HepG2 (cell line): ENCODE measurements at regions not wholly inside any gene's neighbourhood (a gene's known extent, or its start where the extent isn't known, plus 50 kb on each side); places are given as distances from the start of the nearest gene placed in this dataset.

Experiments used
- ATAC-seq: fragments of 200-7000 bp; cut with Tn5 transposase; 3 replicates; pipeline ENCODE4 v1.9.1; 2020; ENCODE audit warnings: mild to moderate bottlenecking, moderate library complexity
- BruUV-seq: library from RNA; stranded (reverse); fragments of 400-500 nt; replicated peaks from 2 replicates; lab custom pipeline; 2021; lab: Mats Ljungman, UMichigan
- CTCF ChIA-PET: fragments of 300-600 bp; formaldehyde crosslinking; extraction: SDS; loops from one replicate; lab custom pipeline; 2021; ENCODE audit warnings: low total read pairs, inconsistent platforms, low intra/inter-chr PET ratio; lab: Yijun Ruan, JAX
- POLR2A ChIA-PET: fragments of 350-600 bp; sonication (Branson Sonifier 250); formaldehyde crosslinking; loops from one replicate; lab custom pipeline; 2020; ENCODE audit warnings: antibody characterized with exemption, inconsistent platforms; lab: Yijun Ruan, JAX
- DNase-seq: peaks from one replicate; pipeline ENCODE4 v3.0.0-alpha.2; 2015; ENCODE audit warnings: low spot score
- FAIRE-seq: peaks from 3 replicates; lab custom pipeline; 2011; peaks lifted over from hg19 to GRCh38; lab: Jason Lieb, UNC
- H2AFZ ChIP-seq: one replicate; pipeline ENCODE4 v1.6.1; 2011; ENCODE audit warnings: low read length, inconsistent platforms
- H3K27ac ChIP-seq: fragments of 300-600 bp; 3 replicates; pipeline ENCODE4 v1.8.0; 2011; ENCODE audit warnings: mixed run types, mild to moderate bottlenecking, mixed read lengths, low read length, inconsistent platforms; ENCODE audit not compliant: insufficient read depth; ENCODE audit errors: extremely low read length
- H3K27me3 ChIP-seq, 2 experiments: fragments of 200-600 bp in 1 of 2; 2 replicates in 1 of 2; 3 replicates in 1 of 2; pipeline versions ENCODE4 v1.6.0 to v1.8.0; 2011; ENCODE audit warnings: low read length in 2 of 2, mild to moderate bottlenecking in 2 of 2, moderate library complexity in 2 of 2, inconsistent platforms in 1 of 2; ENCODE audit not compliant: insufficient read depth in 2 of 2, control insufficient read depth in 1 of 2
- H3K36me3 ChIP-seq, 2 experiments: fragments of 200-600 bp in 1 of 2; replicated peaks in 1 of 2; 2 replicates in 1 of 2; 3 replicates in 1 of 2; pipeline versions ENCODE4 v1.5.1 to v1.8.0; 2011; ENCODE audit warnings: low read length in 2 of 2, inconsistent platforms in 1 of 2; ENCODE audit not compliant: insufficient read depth in 2 of 2, control insufficient read depth in 1 of 2
- H3K4me1 ChIP-seq: 2 replicates; pipeline ENCODE4 v1.5.1; 2012; ENCODE audit warnings: low read length, inconsistent platforms; ENCODE audit not compliant: insufficient read depth
- H3K4me2 ChIP-seq: 2 replicates; pipeline ENCODE4 v1.6.0; 2011; ENCODE audit warnings: low read depth, low read length, inconsistent platforms
- H3K4me3 ChIP-seq, 3 experiments: fragments of 200-600 bp in 1 of 3; sonication (generic), shearing (Covaris generic) in 1 of 3; replicated peaks in 1 of 3; 2 replicates each; pipeline ENCODE4 v1.5.1; 2011 to 2016; ENCODE audit warnings: low read length in 3 of 3, inconsistent platforms in 2 of 3, low read depth in 2 of 3, mild to moderate bottlenecking in 2 of 3, control low read depth in 1 of 3, mixed read lengths in 1 of 3; ENCODE audit not compliant: insufficient read depth in 1 of 3
- H3K79me2 ChIP-seq: one replicate; pipeline ENCODE4 v1.6.1; 2011; ENCODE audit warnings: low read length, inconsistent platforms; ENCODE audit not compliant: insufficient read depth
- H3K9ac ChIP-seq: 2 replicates; pipeline ENCODE4 v1.6.0; 2011; ENCODE audit warnings: mild to moderate bottlenecking, low read depth, low read length, inconsistent platforms; ENCODE audit not compliant: insufficient read depth
- H3K9me3 ChIP-seq: 2 replicates; pipeline ENCODE4 v1.5.1; 2012; ENCODE audit warnings: mild to moderate bottlenecking, low read length
- H4K20me1 ChIP-seq: 2 replicates; pipeline ENCODE4 v1.6.0; 2011; ENCODE audit warnings: inconsistent platforms, mild to moderate bottlenecking, low read length, moderate library complexity; ENCODE audit not compliant: insufficient read depth
- MAFF ChIP-seq: IDR thresholded peaks from 2 replicates; pipeline ENCODE4 v1.6.1; 2011; ENCODE audit warnings: low read depth, low read length, improper control_type of control experiment
- PRDM10 ChIP-seq: sonication (generic); formaldehyde crosslinking; IDR thresholded peaks from 2 replicates; pipeline ENCODE4 v1.4.0; 2020; ENCODE audit warnings: low read depth, missing genetic modification reagents
- SMYD3 ChIP-seq: sonication (generic); formaldehyde crosslinking; IDR thresholded peaks from 2 replicates; pipeline ENCODE4 v1.8.1; 2023; ENCODE audit warnings: mild to moderate bottlenecking, missing genetic modification reagents
- TCF7L2 ChIP-seq: IDR thresholded peaks from 2 replicates; pipeline ENCODE4 v1.6.1; 2011; ENCODE audit warnings: mild to moderate bottlenecking, low read depth, low read length, moderate library complexity
- TSC22D2 ChIP-seq: sonication (generic); formaldehyde crosslinking; IDR thresholded peaks from 2 replicates; pipeline ENCODE4 v1.5.1; 2020; ENCODE audit warnings: missing genetic modification reagents, mild to moderate bottlenecking, borderline replicate concordance
- ZNF264 ChIP-seq: sonication (generic); formaldehyde crosslinking; IDR thresholded peaks from 2 replicates; pipeline ENCODE4 v1.4.0; 2020; ENCODE audit warnings: missing genetic modification reagents
- ZNF619 ChIP-seq: sonication (generic); formaldehyde crosslinking; IDR thresholded peaks from 2 replicates; pipeline ENCODE4 v1.4.0; 2020; ENCODE audit warnings: mild to moderate bottlenecking, missing genetic modification reagents
- ZNF652 ChIP-seq: IDR thresholded peaks from 2 replicates; pipeline ENCODE4 v1.6.1; 2016; ENCODE audit warnings: low read depth, borderline replicate concordance
- WGBS: methylation state at CpG from one replicate; pipeline ENCODE4 v1.1.6; 2017; ENCODE audit warnings: low lambda C conversion rate; 5-methylcytosine and 5-hydroxymethylcytosine counted together
- in situ Hi-C: cut with HindIII; loops from 2 replicates; pipeline ENCODE4 v1.10.0; 2017; ENCODE audit warnings: low pct_unique_long_range_greater_than_20kb; ENCODE audit not compliant: extremely low pct_ligation_motif_present
- intact Hi-C: fragments of 100-400 bp; cut with micrococcal nuclease; formaldehyde crosslinking; loops from one replicate; pipeline ENCODE4 v1.10.0; 2022; ENCODE audit not compliant: unreplicated experiment
- TF ChIP-seq, protein P1 (sequence below): sonication (generic); formaldehyde crosslinking; IDR thresholded peaks from 2 replicates; pipeline ENCODE4 v1.4.0; 2020; ENCODE audit warnings: mild to moderate bottlenecking, missing genetic modification reagents, borderline replicate concordance

DNA sequence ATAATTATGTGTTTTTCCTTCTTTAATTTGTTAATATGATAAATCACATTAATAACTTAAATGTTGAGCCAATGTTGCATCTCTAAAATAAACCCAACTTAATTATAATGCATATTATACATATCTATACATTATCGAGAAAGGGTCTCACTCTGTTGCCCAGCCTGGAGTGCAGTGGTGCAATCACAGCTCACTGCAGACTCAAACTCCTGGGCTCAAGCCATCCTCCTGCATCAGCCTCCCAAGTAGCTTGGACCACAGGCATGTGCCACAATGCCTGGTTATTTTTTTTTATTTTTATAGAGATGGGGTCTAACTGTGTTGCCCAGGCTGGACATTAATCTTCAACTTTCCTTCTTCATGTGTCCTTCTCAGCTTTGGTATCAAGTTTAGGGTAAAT is 98.9 kb downstream of the INHBA start:
- Histone ChIP-seq H3K27ac (no peak overlapping the region), H3K4me1 (no peaks in the 10 kb centered on the region), H3K9ac (no peak overlapping the region), H3K27me3 (no peaks in the 10 kb centered on the region), H3K4me2 (no peak overlapping the region), H2AFZ (no peak overlapping the region), H3K9me3 (peaks cover 11% of the 10 kb centered on the region), H3K36me3 (no peaks in the 10 kb centered on the region), H3K4me3 (no peak overlapping the region), H4K20me1 (no peaks in the 10 kb centered on the region), H3K79me2 (no peaks in the 10 kb centered on the region)
- 5% methylated on average over 1 of the region's 1 CpG for WGBS
- in situ Hi-C loops (no loop called here), intact Hi-C loops (loop anchor here (10.0 kb wide), 1 partner anchor 1851 kb away; no protein-coding TSS in a partner anchor)
- no peak for TF ChIP-seq MAFF
- no peak for TF ChIP-seq ZNF619
- no peak for TF ChIP-seq PRDM10
- no peak for TF ChIP-seq SMYD3 (CRISPR knock-in tag)
- TF ChIP-seq, protein P1, sequence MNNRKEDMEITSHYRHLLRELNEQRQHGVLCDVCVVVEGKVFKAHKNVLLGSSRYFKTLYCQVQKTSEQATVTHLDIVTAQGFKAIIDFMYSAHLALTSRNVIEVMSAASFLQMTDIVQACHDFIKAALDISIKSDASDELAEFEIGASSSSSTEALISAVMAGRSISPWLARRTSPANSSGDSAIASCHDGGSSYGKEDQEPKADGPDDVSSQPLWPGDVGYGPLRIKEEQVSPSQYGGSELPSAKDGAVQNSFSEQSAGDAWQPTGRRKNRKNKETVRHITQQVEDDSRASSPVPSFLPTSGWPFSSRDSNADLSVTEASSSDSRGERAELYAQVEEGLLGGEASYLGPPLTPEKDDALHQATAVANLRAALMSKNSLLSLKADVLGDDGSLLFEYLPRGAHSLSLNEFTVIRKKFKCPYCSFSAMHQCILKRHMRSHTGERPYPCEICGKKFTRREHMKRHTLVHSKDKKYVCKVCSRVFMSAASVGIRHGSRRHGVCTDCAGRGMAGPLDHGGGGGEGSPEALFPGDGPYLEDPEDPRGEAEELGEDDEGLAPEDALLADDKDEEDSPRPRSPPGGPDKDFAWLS (CRISPR knock-in tag), result no peak
- TF ChIP-seq TCF7L2, result no peak
- no peak for TF ChIP-seq TSC22D2 (CRISPR knock-in tag)
- TF ChIP-seq ZNF264 (CRISPR knock-in tag), result no peak
- TF ChIP-seq ZNF652 (CRISPR knock-in tag), result no peak
- DNase-seq (no peak), ATAC-seq (no peak), FAIRE-seq (no peak)
- ChIA-PET CTCF (no interaction called here), POLR2A (no interaction called here)
- BruUV-seq, result no TSS peak
